NCI-H526 (cell line): ENCODE measurements at regions not wholly inside any gene's neighbourhood (a gene's known extent, or its start where the extent isn't known, plus 50 kb on each side); places are given as distances from the start of the nearest gene placed in this dataset.
"Not testable (repeated sequence)": the region's sequence is repeated elsewhere in the genome, so short reads cannot be mapped to it uniquely, and the experiment has no call there.

Experiments
- DNase-seq, 2 experiments: peaks; one replicate each; lab custom pipeline; 2025; lab: John Stamatoyannopoulos, UW

- DNase-seq = no peak
Measured at GRCh38 chr5:92022415-92023140, 639.5 kb upstream of the ARRDC3 start.

GRCh38 chr5:92019376-92019990 is 636.4 kb upstream of the ARRDC3 start:
- DNase-seq = no peak

GRCh38 chr5:92017776-92018175 is 634.7 kb upstream of the ARRDC3 start:
- DNase-seq = no peak

- DNase-seq = not testable (repeated sequence)
Measured at GRCh38 chr5:92011845-92012244, 628.7 kb upstream of the ARRDC3 start.

GRCh38 chr5:92003806-92004205 is 620.7 kb upstream of the ARRDC3 start:
- DNase-seq = no peak

GRCh38 chr5:92002721-92003274 is 619.7 kb upstream of the ARRDC3 start:
- no peak for DNase-seq

GRCh38 chr5:91998774-91999173 is 615.7 kb upstream of the ARRDC3 start:
- DNase-seq = no peak

GRCh38 chr5:91983869-91984268 is 600.8 kb upstream of the ARRDC3 start:
- DNase-seq = no peak

GRCh38 chr5:91978221-91978882 is 595.2 kb upstream of the ARRDC3 start:
- no peak for DNase-seq

GRCh38 chr5:91977579-91977978 is 594.5 kb upstream of the ARRDC3 start:
- DNase-seq = no peak

GRCh38 chr5:91976451-91976850 is 593.3 kb upstream of the ARRDC3 start:
- no peak for DNase-seq

GRCh38 chr5:91963166-91963565 is 580.0 kb upstream of the ARRDC3 start:
- no peak for DNase-seq

- DNase-seq = no peak
Measured at GRCh38 chr5:91957666-91958065, 574.5 kb upstream of the ARRDC3 start.

- DNase-seq = no peak
Measured at GRCh38 chr5:91956738-91957137, 573.6 kb upstream of the ARRDC3 start.

- DNase-seq = no peak
Measured at GRCh38 chr5:91955610-91956009, 572.5 kb upstream of the ARRDC3 start.

GRCh38 chr5:91954136-91954535 is 571.0 kb upstream of the ARRDC3 start:
- no peak for DNase-seq

GRCh38 chr5:91950328-91950727 is 567.2 kb upstream of the ARRDC3 start:
- DNase-seq = no peak

GRCh38 chr5:91946870-91947269 is 563.8 kb upstream of the ARRDC3 start:
- DNase-seq = no peak

- no peak for DNase-seq
Measured at GRCh38 chr5:91941588-91941987, 558.5 kb upstream of the ARRDC3 start.

- no peak for DNase-seq
Measured at GRCh38 chr5:91938441-91938840, 555.3 kb upstream of the ARRDC3 start.

GRCh38 chr5:91937121-91937520 is 554.0 kb upstream of the ARRDC3 start:
- DNase-seq = no peak

GRCh38 chr5:91929522-91929817 is 546.4 kb upstream of the ARRDC3 start:
- no peak for DNase-seq
